GM19467 (cell line): ENCODE measurements at regions not wholly inside any gene's neighbourhood (a gene's known extent, or its start where the extent isn't known, plus 50 kb on each side); places are given as distances from the start of the nearest gene placed in this dataset.
"Not testable (repeated sequence)": the region's sequence is repeated elsewhere in the genome, so short reads cannot be mapped to it uniquely, and the experiment has no call there.

Experiments
- ATAC-seq: cut with Tn5 transposase; IDR thresholded peaks from one replicate; pipeline ENCODE4 v1.9.1; 2021; ENCODE audit warnings: mild to moderate bottlenecking, moderate library complexity; ENCODE audit not compliant: unreplicated experiment

GRCh38 chr9:42370172-42370571 is 186.7 kb downstream of the SPATA31A6 start:
- not testable (repeated sequence) for ATAC-seq

- ATAC-seq = not testable (repeated sequence)
These were observed 188.0 kb downstream of the SPATA31A6 start for GRCh38 chr9:42371417-42371816.

- ATAC-seq = not testable (repeated sequence)
These were observed 194.3 kb downstream of the SPATA31A6 start for GRCh38 chr9:42377530-42378417.

- no peak for ATAC-seq
These were observed 195.0 kb downstream of the SPATA31A6 start for GRCh38 chr9:42378418-42378815.

GRCh38 chr9:42379602-42380001 is 196.1 kb downstream of the SPATA31A6 start:
- not testable (repeated sequence) for ATAC-seq

- not testable (repeated sequence) for ATAC-seq
These were observed 201.1 kb downstream of the SPATA31A6 start for GRCh38 chr9:42384585-42384984.

- not testable (repeated sequence) for ATAC-seq
These were observed 202.2 kb downstream of the SPATA31A6 start for GRCh38 chr9:42385574-42386120.

- no peak for ATAC-seq
These were observed 203.0 kb downstream of the SPATA31A6 start for GRCh38 chr9:42386477-42386876.

GRCh38 chr9:42388146-42388690 is 204.8 kb downstream of the SPATA31A6 start:
- no peak for ATAC-seq

GRCh38 chr9:42388846-42389245 is 205.4 kb downstream of the SPATA31A6 start:
- no peak for ATAC-seq

- not testable (repeated sequence) for ATAC-seq
These were observed 209.5 kb downstream of the SPATA31A6 start for GRCh38 chr9:42392773-42393455.

GRCh38 chr9:42396318-42396717 is 212.9 kb downstream of the SPATA31A6 start:
- no peak for ATAC-seq

GRCh38 chr9:42397336-42397735 is 213.9 kb downstream of the SPATA31A6 start:
- not testable (repeated sequence) for ATAC-seq

- not testable (repeated sequence) for ATAC-seq
These were observed 219.5 kb downstream of the SPATA31A6 start for GRCh38 chr9:42402919-42403318.

GRCh38 chr9:42409581-42409980 is 226.1 kb downstream of the SPATA31A6 start:
- not testable (repeated sequence) for ATAC-seq

GRCh38 chr9:42412354-42412753 is 228.9 kb downstream of the SPATA31A6 start:
- not testable (repeated sequence) for ATAC-seq

- not testable (repeated sequence) for ATAC-seq
These were observed 231.4 kb downstream of the SPATA31A6 start for GRCh38 chr9:42414865-42415264.

- ATAC-seq = not testable (repeated sequence)
These were observed 236.2 kb downstream of the SPATA31A6 start for GRCh38 chr9:42419652-42420051.

GRCh38 chr9:42420324-42420723 is 236.9 kb downstream of the SPATA31A6 start:
- ATAC-seq = not testable (repeated sequence)

GRCh38 chr9:42421630-42422029 is 238.2 kb downstream of the SPATA31A6 start:
- not testable (repeated sequence) for ATAC-seq
